NCI-H82 treated with DMSO at 0.1 percent for 48 hours (cell line): ENCODE measurements at regions not wholly inside any gene's neighbourhood (a gene's known extent, or its start where the extent isn't known, plus 50 kb on each side); places are given as distances from the start of the nearest gene placed in this dataset.
A peak's percentile ranks its signal among the peaks of the same experiment; 100 is the strongest.
"Not testable (repeated sequence)": the region's sequence is repeated elsewhere in the genome, so short reads cannot be mapped to it uniquely, and the experiment has no call there.

Source experiments
- DNase-seq: peaks from one replicate; lab custom pipeline; 2025; ENCODE audit not compliant: unreplicated experiment; lab: John Stamatoyannopoulos, UW

- DNase-seq: no peak
Measured at GRCh38 chr18:40233931-40234616, 1721.0 kb upstream of the PIK3C3 start.

- no peak for DNase-seq
Measured at GRCh38 chr18:40222776-40223175, 1732.3 kb upstream of the PIK3C3 start.

- DNase-seq: no peak
Measured at GRCh38 chr18:40216856-40217255, 1738.2 kb upstream of the PIK3C3 start.

GRCh38 chr18:40215979-40216378 is 1739.1 kb upstream of the PIK3C3 start:
- no peak for DNase-seq

- no peak for DNase-seq
Measured at GRCh38 chr18:40210696-40211095, 1744.3 kb upstream of the PIK3C3 start.

- no peak for DNase-seq
Measured at GRCh38 chr18:40208958-40209357, 1746.1 kb upstream of the PIK3C3 start.

GRCh38 chr18:40197711-40198110 is 1757.3 kb upstream of the PIK3C3 start:
- DNase-seq: no peak

GRCh38 chr18:40186677-40187076 is 1768.4 kb upstream of the PIK3C3 start:
- DNase-seq: no peak

GRCh38 chr18:40179729-40180461 is 1775.1 kb upstream of the PIK3C3 start:
- no peak for DNase-seq

- no peak for DNase-seq
Measured at GRCh38 chr18:40168026-40168425, 1787.0 kb upstream of the PIK3C3 start.

- DNase-seq: no peak
Measured at GRCh38 chr18:40163254-40163653, 1791.8 kb upstream of the PIK3C3 start.

GRCh38 chr18:40160361-40160760 is 1794.7 kb upstream of the PIK3C3 start:
- DNase-seq: no peak

- DNase-seq: peak; percentile 6
Measured at GRCh38 chr18:40159141-40160017, 1795.7 kb upstream of the PIK3C3 start.

GRCh38 chr18:40157120-40157519 is 1797.9 kb upstream of the PIK3C3 start:
- DNase-seq: no peak

- DNase-seq: no peak
Measured at GRCh38 chr18:40152859-40153258, 1802.2 kb upstream of the PIK3C3 start.

GRCh38 chr18:40148960-40149359 is 1806.1 kb upstream of the PIK3C3 start:
- DNase-seq: no peak

- DNase-seq: no peak
Measured at GRCh38 chr18:40133253-40133652, 1821.8 kb upstream of the PIK3C3 start.

GRCh38 chr18:40132438-40132837 is 1822.6 kb upstream of the PIK3C3 start:
- not testable (repeated sequence) for DNase-seq

GRCh38 chr18:40124107-40124506 is 1830.9 kb upstream of the PIK3C3 start:
- DNase-seq: no peak

GRCh38 chr18:40120796-40121391 is 1834.1 kb upstream of the PIK3C3 start:
- no peak for DNase-seq

GRCh38 chr18:40120356-40120755 is 1834.7 kb upstream of the PIK3C3 start:
- DNase-seq: no peak
